ENCODE measurements at regions not wholly inside any gene's neighbourhood (a gene's known extent, or its start where the extent isn't known, plus 50 kb on each side); places are given as distances from the start of the nearest gene placed in this dataset.

DNA sequence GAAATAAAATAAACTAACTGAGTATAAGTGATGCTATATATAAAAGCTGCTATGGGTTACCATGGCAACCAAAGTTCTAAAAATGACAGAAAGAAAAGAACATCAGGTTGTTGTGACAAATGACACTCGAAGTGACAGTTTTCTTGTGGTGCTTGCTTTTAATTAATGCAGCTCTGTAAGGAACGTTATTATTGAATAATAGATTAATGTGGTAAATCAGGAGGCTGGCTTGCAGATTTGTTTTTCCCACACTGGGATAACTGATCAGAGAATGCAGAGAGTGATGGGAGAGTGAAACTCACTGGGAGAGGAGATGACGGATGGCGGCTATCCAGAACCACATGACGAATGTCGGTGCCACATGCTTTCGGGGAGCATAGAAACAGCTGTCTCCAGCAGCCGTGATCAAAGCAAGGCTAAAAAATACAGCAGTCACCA lies 207.0 kb upstream of the ATP10A start:
- no peaks in the 10 kb centered on the region for H3K36me3 ChIP-seq (ENCODE audit: insufficient read depth, low read length)
- H3K9ac ChIP-seq (ENCODE audit: low read length), result no peak overlapping the region
- H3K79me2 ChIP-seq (ENCODE audit: insufficient read depth, low read length), result no peaks in the 10 kb centered on the region
- no peaks in the 10 kb centered on the region for H4K20me1 ChIP-seq (ENCODE audit: insufficient read depth, low read length)
- no peak overlapping the region for H3K4me2 ChIP-seq (ENCODE audit: low read length)
- H3K27ac ChIP-seq (ENCODE audit: low read depth, low read length), result no peak overlapping the region
- H3K4me3 ChIP-seq (ENCODE audit: insufficient read depth, low read depth, low read length), result no peak overlapping the region
- no peak overlapping the region for H3K27ac Mint-ChIP-seq (ENCODE audit: unreplicated experiment)
- H3K4me3 Mint-ChIP-seq (ENCODE audit: unreplicated experiment), result no peak overlapping the region
- FAIRE-seq (no peak), DNase-seq (ENCODE audit: low read depth) (no peak)
- H3K27me3 ChIP-seq (ENCODE audit: insufficient read depth, low read length), result no peaks in the 10 kb centered on the region
- H2AFZ ChIP-seq (ENCODE audit: low read depth, low read length), result no peak overlapping the region
- no peaks in the 10 kb centered on the region for H3K9me3 ChIP-seq (ENCODE audit: insufficient read depth, low read depth, low read length)
- peaks cover 4% of the 10 kb centered on the region for H3K4me1 Mint-ChIP-seq (ENCODE audit: low read depth, unreplicated experiment)
- H3K36me3 Mint-ChIP-seq (ENCODE audit: low read depth, unreplicated experiment), result no peaks in the 10 kb centered on the region
- no peaks in the 10 kb centered on the region for H3K4me1 ChIP-seq (ENCODE audit: insufficient read depth, low read length)
- H3K27me3 Mint-ChIP-seq (ENCODE audit: low read depth, unreplicated experiment), result peaks cover 3% of the 10 kb centered on the region
- TF ChIP-seq EZH2 (IDR thresholded peaks at IDR 0.05; ENCODE audit: insufficient read depth, low read length), result no peak
- TF ChIP-seq, protein P1, sequence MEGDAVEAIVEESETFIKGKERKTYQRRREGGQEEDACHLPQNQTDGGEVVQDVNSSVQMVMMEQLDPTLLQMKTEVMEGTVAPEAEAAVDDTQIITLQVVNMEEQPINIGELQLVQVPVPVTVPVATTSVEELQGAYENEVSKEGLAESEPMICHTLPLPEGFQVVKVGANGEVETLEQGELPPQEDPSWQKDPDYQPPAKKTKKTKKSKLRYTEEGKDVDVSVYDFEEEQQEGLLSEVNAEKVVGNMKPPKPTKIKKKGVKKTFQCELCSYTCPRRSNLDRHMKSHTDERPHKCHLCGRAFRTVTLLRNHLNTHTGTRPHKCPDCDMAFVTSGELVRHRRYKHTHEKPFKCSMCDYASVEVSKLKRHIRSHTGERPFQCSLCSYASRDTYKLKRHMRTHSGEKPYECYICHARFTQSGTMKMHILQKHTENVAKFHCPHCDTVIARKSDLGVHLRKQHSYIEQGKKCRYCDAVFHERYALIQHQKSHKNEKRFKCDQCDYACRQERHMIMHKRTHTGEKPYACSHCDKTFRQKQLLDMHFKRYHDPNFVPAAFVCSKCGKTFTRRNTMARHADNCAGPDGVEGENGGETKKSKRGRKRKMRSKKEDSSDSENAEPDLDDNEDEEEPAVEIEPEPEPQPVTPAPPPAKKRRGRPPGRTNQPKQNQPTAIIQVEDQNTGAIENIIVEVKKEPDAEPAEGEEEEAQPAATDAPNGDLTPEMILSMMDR (IDR thresholded peaks at IDR 0.05; ENCODE audit: insufficient read depth, low read depth, low read length), result no peak
- H3K9me3 Mint-ChIP-seq (ENCODE audit: unreplicated experiment), result peaks cover 3% of the 10 kb centered on the region

DNA sequence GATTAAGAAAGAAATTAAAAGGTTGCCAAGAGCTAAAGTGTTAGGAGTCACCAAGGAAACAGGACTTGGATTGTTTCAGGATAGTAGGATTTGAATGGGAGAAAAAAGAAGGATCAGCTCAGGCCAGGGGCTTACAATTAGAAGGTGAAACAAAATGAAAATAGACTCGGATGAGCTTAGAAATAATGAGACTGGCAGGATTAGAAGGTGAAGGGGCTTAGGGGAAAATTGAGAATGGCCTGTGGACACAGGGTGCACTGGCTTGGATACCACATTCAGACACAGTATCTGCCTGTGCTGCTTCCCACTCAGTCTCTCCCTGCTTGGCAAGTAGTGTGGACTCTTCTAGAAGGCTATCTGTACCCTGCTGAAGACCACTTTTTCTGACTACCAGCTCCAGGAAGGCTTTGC lies 206.1 kb upstream of the ATP10A start:
- Histone ChIP-seq H2AFZ (ENCODE audit: low read depth, low read length) (no peak overlapping the region), H3K9ac (ENCODE audit: low read length) (no peak overlapping the region), H3K4me1 (ENCODE audit: insufficient read depth, low read length) (no peaks in the 10 kb centered on the region), H4K20me1 (ENCODE audit: insufficient read depth, low read length) (no peaks in the 10 kb centered on the region), H3K4me2 (ENCODE audit: low read length) (no peak overlapping the region), H3K4me3 (ENCODE audit: insufficient read depth, low read depth, low read length) (no peak overlapping the region), H3K79me2 (ENCODE audit: insufficient read depth, low read length) (no peaks in the 10 kb centered on the region), H3K36me3 (ENCODE audit: insufficient read depth, low read length) (no peaks in the 10 kb centered on the region), H3K27ac (ENCODE audit: low read depth, low read length) (no peak overlapping the region), H3K27me3 (ENCODE audit: insufficient read depth, low read length) (no peaks in the 10 kb centered on the region), H3K9me3 (ENCODE audit: insufficient read depth, low read depth, low read length) (no peaks in the 10 kb centered on the region)
- no peak for DNase-seq (ENCODE audit: low read depth)
- no peak overlapping the region for H3K4me3 Mint-ChIP-seq (ENCODE audit: unreplicated experiment)
- peaks cover 4% of the 10 kb centered on the region for H3K4me1 Mint-ChIP-seq (ENCODE audit: low read depth, unreplicated experiment)
- TF ChIP-seq, protein P1 (IDR thresholded peaks at IDR 0.05; ENCODE audit: insufficient read depth, low read depth, low read length), result no peak
- TF ChIP-seq EZH2 (IDR thresholded peaks at IDR 0.05; ENCODE audit: insufficient read depth, low read length), result no peak
- peaks cover 3% of the 10 kb centered on the region for H3K9me3 Mint-ChIP-seq (ENCODE audit: unreplicated experiment)
- peaks cover 3% of the 10 kb centered on the region for H3K27me3 Mint-ChIP-seq (ENCODE audit: low read depth, unreplicated experiment)
- FAIRE-seq, result peak; percentile 9
- no peaks in the 10 kb centered on the region for H3K36me3 Mint-ChIP-seq (ENCODE audit: low read depth, unreplicated experiment)
- no peak overlapping the region for H3K27ac Mint-ChIP-seq (ENCODE audit: unreplicated experiment)

DNA sequence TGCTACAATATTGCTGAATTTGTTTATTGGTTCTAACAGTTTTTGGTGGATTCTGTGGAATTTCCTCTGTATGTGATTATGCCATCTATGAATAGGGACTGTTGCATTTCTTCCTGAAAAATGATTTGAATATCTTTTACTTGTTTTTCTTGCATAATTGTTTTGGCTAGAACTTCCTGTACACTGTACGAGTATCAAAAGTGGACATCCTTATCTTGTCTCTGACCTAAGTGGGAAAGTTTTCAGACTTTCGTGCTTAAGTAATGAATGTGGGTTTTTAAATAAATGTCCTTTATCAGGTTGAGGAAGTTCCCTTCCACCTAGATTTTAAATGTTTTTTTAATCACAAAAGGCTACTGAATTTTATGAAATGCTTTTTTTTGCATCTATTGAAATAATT lies 203.8 kb upstream of the ATP10A start:
- Histone ChIP-seq H2AFZ (ENCODE audit: low read depth, low read length) (no peak overlapping the region), H3K9ac (ENCODE audit: low read length) (no peak overlapping the region), H3K4me1 (ENCODE audit: insufficient read depth, low read length) (no peaks in the 10 kb centered on the region), H3K27me3 (ENCODE audit: insufficient read depth, low read length) (no peaks in the 10 kb centered on the region), H3K4me3 (ENCODE audit: insufficient read depth, low read depth, low read length) (no peak overlapping the region), H3K36me3 (ENCODE audit: insufficient read depth, low read length) (no peaks in the 10 kb centered on the region), H3K4me2 (ENCODE audit: low read length) (no peak overlapping the region), H3K27ac (ENCODE audit: low read depth, low read length) (no peak overlapping the region), H3K79me2 (ENCODE audit: insufficient read depth, low read length) (no peaks in the 10 kb centered on the region), H3K9me3 (ENCODE audit: insufficient read depth, low read depth, low read length) (no peaks in the 10 kb centered on the region), H4K20me1 (ENCODE audit: insufficient read depth, low read length) (no peaks in the 10 kb centered on the region)
- no peak overlapping the region for H3K4me3 Mint-ChIP-seq (ENCODE audit: unreplicated experiment)
- no peak for FAIRE-seq
- no peaks in the 10 kb centered on the region for H3K9me3 Mint-ChIP-seq (ENCODE audit: unreplicated experiment)
- peaks cover 4% of the 10 kb centered on the region for H3K4me1 Mint-ChIP-seq (ENCODE audit: low read depth, unreplicated experiment)
- H3K27ac Mint-ChIP-seq (ENCODE audit: unreplicated experiment), result no peak overlapping the region
- H3K27me3 Mint-ChIP-seq (ENCODE audit: low read depth, unreplicated experiment), result peaks cover 3% of the 10 kb centered on the region
- TF ChIP-seq, protein P1 (IDR thresholded peaks at IDR 0.05; ENCODE audit: insufficient read depth, low read depth, low read length), result no peak
- no peak for TF ChIP-seq EZH2 (IDR thresholded peaks at IDR 0.05; ENCODE audit: insufficient read depth, low read length)
- H3K36me3 Mint-ChIP-seq (ENCODE audit: low read depth, unreplicated experiment), result no peaks in the 10 kb centered on the region
- DNase-seq (ENCODE audit: low read depth), result no peak

All from astrocyte (in vitro differentiated cells and primary cell).